ENCODE measurements at regions not wholly inside any gene's neighbourhood (a gene's known extent, or its start where the extent isn't known, plus 50 kb on each side); places are given as distances from the start of the nearest gene placed in this dataset.

- TF ChIP-seq RAD21 (IDR thresholded peaks at IDR 0.05; ENCODE audit: low read depth) (no peak), USF1 (IDR thresholded peaks at IDR 0.05) (no peak), TEAD4 (IDR thresholded peaks at IDR 0.05) (no peak), TCF12 (IDR thresholded peaks at IDR 0.05; ENCODE audit: low read depth) (no peak), NFIC (IDR thresholded peaks at IDR 0.05) (no peak), EP300 (IDR thresholded peaks at IDR 0.05; ENCODE audit: borderline replicate concordance) (no peak), CEBPB (IDR thresholded peaks at IDR 0.05) (no peak), EGR1 (IDR thresholded peaks at IDR 0.05) (no peak), YY1 (IDR thresholded peaks at IDR 0.05; ENCODE audit: low read depth) (no peak)
Observed at GRCh38 chr7:155871211-155871610, 58.9 kb upstream of the SHH start.

DNA sequence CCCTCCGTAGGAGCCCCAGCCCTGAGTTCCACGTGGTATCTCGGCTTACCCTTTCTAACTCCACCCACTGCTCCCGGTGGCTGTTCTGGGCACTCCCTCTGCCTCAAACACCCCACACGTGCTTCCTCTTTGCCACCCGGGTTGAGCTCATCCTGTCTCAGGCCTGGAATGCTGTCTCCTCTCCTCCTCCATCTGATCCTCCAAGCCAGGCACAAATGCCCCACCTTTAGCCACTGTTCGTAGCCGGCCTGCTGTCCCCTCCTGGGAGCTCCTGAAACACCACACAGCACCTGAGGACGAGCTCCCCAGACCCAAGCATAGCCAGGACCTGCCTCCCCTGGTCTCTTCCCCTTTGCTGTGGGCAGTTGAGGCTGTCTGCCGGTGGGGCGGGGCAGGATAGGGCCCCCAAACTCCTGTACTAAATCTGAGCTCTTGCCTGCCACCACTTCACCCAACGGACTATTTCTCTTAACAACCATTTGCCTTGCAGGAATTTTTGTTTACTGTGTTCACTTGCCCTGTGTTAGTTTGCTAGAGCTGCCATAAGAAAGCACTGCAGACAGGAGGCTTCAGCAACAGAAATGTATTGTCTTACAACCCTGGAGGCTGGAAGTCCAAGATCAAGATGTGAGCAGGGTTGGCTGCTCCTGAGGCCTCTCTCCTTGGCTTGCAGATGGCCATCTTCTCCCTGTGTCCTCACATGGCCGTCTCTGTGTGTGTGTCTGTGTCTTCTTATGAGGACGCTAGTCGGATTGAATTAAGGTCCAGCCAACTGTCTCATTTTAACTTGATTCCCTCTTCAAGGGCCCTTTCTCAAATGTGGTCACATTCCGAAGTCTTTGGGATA lies 58.3 kb upstream of the SHH start:
- TF ChIP-seq EGR1 (IDR thresholded peaks at IDR 0.05), result no peak
- no peak for TF ChIP-seq USF1 (IDR thresholded peaks at IDR 0.05)
- TF ChIP-seq NFIC (IDR thresholded peaks at IDR 0.05), result no peak
- TF ChIP-seq, protein P1, sequence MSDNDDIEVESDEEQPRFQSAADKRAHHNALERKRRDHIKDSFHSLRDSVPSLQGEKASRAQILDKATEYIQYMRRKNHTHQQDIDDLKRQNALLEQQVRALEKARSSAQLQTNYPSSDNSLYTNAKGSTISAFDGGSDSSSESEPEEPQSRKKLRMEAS (IDR thresholded peaks at IDR 0.05), result no peak
- no peak for TF ChIP-seq TCF12 (IDR thresholded peaks at IDR 0.05; ENCODE audit: low read depth)
- TF ChIP-seq TEAD4 (IDR thresholded peaks at IDR 0.05), result no peak

DNA sequence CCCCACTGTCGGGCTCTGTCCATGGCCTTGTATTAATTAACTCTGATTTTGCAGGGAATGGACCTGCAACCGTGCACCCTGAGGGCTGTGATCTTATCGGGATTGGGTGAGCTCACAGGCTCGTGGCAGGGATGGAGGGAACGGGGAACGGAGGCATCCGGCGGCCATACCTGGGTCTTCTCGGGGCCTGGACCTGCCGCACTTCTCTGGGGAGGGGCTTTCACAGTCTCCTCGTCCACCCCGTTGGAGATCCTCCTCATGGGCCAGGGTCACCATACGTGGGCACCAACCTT lies 57.5 kb upstream of the SHH start:
- no peak for TF ChIP-seq CEBPB (IDR thresholded peaks at IDR 0.05)
- no peak for TF ChIP-seq TAF1 (IDR thresholded peaks at IDR 0.05; ENCODE audit: low read depth)
- TF ChIP-seq RAD21 (IDR thresholded peaks at IDR 0.05; ENCODE audit: low read depth), result no peak
- TF ChIP-seq ZBTB7A (IDR thresholded peaks at IDR 0.05; ENCODE audit: low read depth), result no peak
- TF ChIP-seq EGR1 (IDR thresholded peaks at IDR 0.05), result no peak
- TF ChIP-seq TCF12 (IDR thresholded peaks at IDR 0.05; ENCODE audit: low read depth), result no peak
- TF ChIP-seq TEAD4 (IDR thresholded peaks at IDR 0.05), result no peak
- TF ChIP-seq, protein P1 (IDR thresholded peaks at IDR 0.05), result no peak
- no peak for TF ChIP-seq EP300 (IDR thresholded peaks at IDR 0.05; ENCODE audit: borderline replicate concordance)
- no peak for TF ChIP-seq FOXM1 (IDR thresholded peaks at IDR 0.05; ENCODE audit: borderline replicate concordance, low read depth)

DNA sequence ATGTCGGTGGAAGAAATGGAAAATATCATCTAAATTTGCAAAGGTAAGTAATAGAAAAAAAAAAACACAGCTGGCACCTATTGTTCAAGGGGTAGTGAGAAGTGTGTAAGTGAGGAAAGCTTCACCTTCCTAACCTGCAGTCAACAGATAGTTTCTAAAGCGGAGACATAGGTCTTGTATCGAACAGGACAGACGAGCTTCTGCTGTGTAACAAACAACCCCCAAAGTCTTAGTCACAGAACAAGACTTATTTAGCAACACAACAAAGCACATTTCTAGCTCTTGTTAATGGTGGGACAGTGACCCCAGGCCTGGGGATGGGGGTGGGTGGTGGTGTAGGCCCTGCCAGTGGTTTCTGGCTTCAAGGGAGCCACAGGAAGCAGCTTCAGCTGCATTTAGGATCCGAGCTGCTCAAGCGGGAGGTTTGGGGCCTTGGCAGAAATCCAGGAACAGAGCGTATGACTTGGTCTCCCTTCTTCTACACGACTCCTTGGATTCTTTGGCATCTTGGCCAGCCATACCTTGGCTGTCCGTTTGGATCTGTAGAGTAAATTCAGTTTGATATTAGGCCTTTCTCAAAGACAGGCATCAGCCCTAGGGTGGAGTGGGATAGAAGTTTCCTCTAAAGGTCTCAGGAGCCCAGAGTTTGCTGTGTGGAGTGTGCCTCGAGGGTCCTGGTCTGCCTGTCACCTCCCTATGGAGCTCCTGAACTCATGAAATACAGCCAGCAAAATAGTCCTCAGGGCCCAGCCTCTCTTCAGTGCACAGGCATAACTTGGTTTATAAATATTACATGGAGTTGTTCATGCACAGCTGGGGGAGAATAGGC lies 56.9 kb upstream of the SHH start:
- TF ChIP-seq TEAD4 (IDR thresholded peaks at IDR 0.05) (no peak), FOXM1 (IDR thresholded peaks at IDR 0.05; ENCODE audit: borderline replicate concordance, low read depth) (no peak), NFIC (IDR thresholded peaks at IDR 0.05) (no peak)

GRCh38 chr7:155867734-155868400 lies 55.6 kb upstream of the SHH start:
- TF ChIP-seq TCF12 (IDR thresholded peaks at IDR 0.05; ENCODE audit: low read depth), result no peak
- TF ChIP-seq, protein P1 (IDR thresholded peaks at IDR 0.05), result no peak
- no peak for TF ChIP-seq EP300 (IDR thresholded peaks at IDR 0.05; ENCODE audit: borderline replicate concordance)
- TF ChIP-seq RAD21 (IDR thresholded peaks at IDR 0.05; ENCODE audit: low read depth), result no peak
- no peak for TF ChIP-seq CREB1 (IDR thresholded peaks at IDR 0.05; ENCODE audit: low read depth)
- TF ChIP-seq TAF1 (IDR thresholded peaks at IDR 0.05; ENCODE audit: low read depth), result no peak
- TF ChIP-seq, protein P2, sequence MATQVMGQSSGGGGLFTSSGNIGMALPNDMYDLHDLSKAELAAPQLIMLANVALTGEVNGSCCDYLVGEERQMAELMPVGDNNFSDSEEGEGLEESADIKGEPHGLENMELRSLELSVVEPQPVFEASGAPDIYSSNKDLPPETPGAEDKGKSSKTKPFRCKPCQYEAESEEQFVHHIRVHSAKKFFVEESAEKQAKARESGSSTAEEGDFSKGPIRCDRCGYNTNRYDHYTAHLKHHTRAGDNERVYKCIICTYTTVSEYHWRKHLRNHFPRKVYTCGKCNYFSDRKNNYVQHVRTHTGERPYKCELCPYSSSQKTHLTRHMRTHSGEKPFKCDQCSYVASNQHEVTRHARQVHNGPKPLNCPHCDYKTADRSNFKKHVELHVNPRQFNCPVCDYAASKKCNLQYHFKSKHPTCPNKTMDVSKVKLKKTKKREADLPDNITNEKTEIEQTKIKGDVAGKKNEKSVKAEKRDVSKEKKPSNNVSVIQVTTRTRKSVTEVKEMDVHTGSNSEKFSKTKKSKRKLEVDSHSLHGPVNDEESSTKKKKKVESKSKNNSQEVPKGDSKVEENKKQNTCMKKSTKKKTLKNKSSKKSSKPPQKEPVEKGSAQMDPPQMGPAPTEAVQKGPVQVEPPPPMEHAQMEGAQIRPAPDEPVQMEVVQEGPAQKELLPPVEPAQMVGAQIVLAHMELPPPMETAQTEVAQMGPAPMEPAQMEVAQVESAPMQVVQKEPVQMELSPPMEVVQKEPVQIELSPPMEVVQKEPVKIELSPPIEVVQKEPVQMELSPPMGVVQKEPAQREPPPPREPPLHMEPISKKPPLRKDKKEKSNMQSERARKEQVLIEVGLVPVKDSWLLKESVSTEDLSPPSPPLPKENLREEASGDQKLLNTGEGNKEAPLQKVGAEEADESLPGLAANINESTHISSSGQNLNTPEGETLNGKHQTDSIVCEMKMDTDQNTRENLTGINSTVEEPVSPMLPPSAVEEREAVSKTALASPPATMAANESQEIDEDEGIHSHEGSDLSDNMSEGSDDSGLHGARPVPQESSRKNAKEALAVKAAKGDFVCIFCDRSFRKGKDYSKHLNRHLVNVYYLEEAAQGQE (IDR thresholded peaks at IDR 0.05; ENCODE audit: low read depth), result no peak
- no peak for TF ChIP-seq NFIC (IDR thresholded peaks at IDR 0.05)
- TF ChIP-seq USF1 (IDR thresholded peaks at IDR 0.05), result no peak
- no peak for TF ChIP-seq FOXM1 (IDR thresholded peaks at IDR 0.05; ENCODE audit: borderline replicate concordance, low read depth)
- TF ChIP-seq ZBTB7A (IDR thresholded peaks at IDR 0.05; ENCODE audit: low read depth), result no peak
- no peak for TF ChIP-seq TEAD4 (IDR thresholded peaks at IDR 0.05)

DNA sequence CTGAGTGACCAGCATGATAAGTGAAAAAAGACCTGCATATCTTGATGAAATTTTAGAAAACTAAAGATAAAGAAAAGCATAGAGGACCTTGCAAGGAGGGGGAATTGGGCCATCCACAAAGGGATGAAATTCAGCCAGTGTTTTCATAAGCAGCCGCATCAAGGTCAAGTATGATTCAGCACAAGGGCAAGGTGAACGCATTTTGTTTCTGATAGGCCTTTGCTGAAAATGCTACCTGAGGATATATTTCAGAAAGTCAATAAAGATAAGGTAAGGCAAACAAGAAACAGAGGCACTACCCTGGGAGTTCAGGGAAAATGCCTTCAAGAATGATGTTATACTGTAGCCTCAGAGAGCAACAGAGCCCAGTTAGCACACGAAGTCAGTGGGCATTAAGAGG lies 55.0 kb upstream of the SHH start:
- TF ChIP-seq CEBPB (IDR thresholded peaks at IDR 0.05), result no peak
- TF ChIP-seq EP300 (IDR thresholded peaks at IDR 0.05; ENCODE audit: borderline replicate concordance), result no peak
- no peak for TF ChIP-seq EGR1 (IDR thresholded peaks at IDR 0.05)
- no peak for TF ChIP-seq TEAD4 (IDR thresholded peaks at IDR 0.05)
- no peak for TF ChIP-seq YY1 (IDR thresholded peaks at IDR 0.05; ENCODE audit: low read depth)
- TF ChIP-seq, protein P2 (IDR thresholded peaks at IDR 0.05; ENCODE audit: low read depth), result no peak
- TF ChIP-seq USF1 (IDR thresholded peaks at IDR 0.05), result no peak
- no peak for TF ChIP-seq FOXM1 (IDR thresholded peaks at IDR 0.05; ENCODE audit: borderline replicate concordance, low read depth)
- no peak for TF ChIP-seq RAD21 (IDR thresholded peaks at IDR 0.05; ENCODE audit: low read depth)
- TF ChIP-seq TAF1 (IDR thresholded peaks at IDR 0.05; ENCODE audit: low read depth), result no peak
- TF ChIP-seq NFIC (IDR thresholded peaks at IDR 0.05), result no peak
- TF ChIP-seq CREB1 (IDR thresholded peaks at IDR 0.05; ENCODE audit: low read depth), result no peak
- TF ChIP-seq ZBTB7A (IDR thresholded peaks at IDR 0.05; ENCODE audit: low read depth), result no peak
- no peak for TF ChIP-seq TCF12 (IDR thresholded peaks at IDR 0.05; ENCODE audit: low read depth)
- TF ChIP-seq, protein P1 (IDR thresholded peaks at IDR 0.05), result no peak

All from Ishikawa (cell line).